ENCODE measurements at regions not wholly inside any gene's neighbourhood (a gene's known extent, or its start where the extent isn't known, plus 50 kb on each side); places are given as distances from the start of the nearest gene placed in this dataset.
"Not testable (repeated sequence)": the region's sequence is repeated elsewhere in the genome, so short reads cannot be mapped to it uniquely, and the experiment has no call there.

GRCh38 chr2:187679454-187679853, 125.2 kb upstream of the TFPI start:
- DNase-seq (ENCODE audit: low read depth in 2 of 2), result no peak

DNA sequence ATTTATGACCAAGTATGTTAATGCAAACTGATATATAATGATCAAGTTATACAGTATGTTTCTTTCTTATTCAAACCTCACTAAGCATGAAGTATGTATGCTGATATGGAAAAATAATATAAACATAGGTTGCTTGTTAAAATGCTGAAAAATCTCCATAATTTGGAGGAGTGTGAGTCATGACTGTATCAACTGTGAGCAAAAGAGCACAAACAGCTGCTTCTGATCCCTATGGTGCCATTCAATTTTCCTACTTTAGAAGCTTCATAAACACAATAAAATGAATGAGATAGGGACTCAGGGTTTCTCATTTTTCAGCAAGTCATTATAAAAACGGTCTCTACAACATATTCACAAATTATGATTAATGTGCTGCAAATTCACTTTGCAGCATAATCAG, 129.9 kb upstream of the TFPI start:
- DNase-seq (ENCODE audit: low read depth in 2 of 2), result no peak

DNA sequence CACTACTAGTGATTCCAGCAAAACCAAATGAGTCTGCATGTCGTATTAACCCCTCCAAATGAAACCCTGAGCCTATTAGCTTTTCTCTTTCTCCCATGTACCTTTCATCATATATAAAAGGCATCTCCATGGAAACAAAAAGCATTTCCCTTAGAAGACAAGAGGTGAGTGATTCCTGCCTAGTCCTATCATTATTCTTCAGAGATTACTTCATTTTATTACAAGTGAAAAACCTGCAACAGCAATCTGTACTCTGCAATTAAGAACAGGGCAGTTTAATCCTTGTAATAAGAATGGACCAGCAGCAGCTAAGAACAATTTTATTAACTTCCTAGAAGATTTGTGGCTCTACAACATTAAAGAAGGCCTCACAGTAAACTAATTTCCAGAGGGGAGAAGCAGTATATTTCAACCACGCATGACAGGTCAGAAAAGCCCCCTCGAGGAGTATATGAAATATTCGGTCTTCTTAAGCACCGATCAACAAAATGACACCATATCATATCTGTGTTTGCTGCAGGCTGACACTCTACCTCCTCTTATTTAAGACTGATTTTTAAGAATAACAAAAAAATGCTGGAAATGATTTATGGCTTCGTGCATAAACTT, 132.3 kb upstream of the TFPI start:
- no peak for DNase-seq (ENCODE audit: low read depth in 2 of 2)

DNA sequence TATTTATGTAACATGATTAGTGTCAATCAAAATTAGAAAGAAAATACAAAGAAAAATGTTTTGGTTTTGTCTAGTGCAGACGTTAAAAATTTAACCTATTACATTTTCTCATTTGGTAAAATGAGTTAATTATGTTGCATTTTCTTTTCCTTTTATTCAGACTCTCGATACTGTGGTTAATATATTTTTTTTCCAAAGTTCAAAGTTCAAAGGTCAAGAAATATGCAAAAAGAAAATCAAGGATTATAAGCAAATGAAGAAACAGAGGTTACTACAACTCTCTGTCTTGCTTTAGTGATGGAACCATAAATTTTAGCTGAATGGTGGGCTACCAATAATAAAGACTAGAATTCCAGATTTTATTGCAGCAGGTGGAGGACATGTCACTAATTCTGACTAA, 133.3 kb upstream of the TFPI start:
- no peak for DNase-seq (ENCODE audit: low read depth in 2 of 2)

GRCh38 chr2:187689372-187689771, 135.1 kb upstream of the TFPI start:
- peak in 1 of 2 donors; percentile 18 for DNase-seq (ENCODE audit: low read depth in 2 of 2)

- DNase-seq (ENCODE audit: low read depth in 2 of 2), result no peak
Measured at GRCh38 chr2:187693923-187694322, 139.7 kb upstream of the TFPI start.

- DNase-seq (ENCODE audit: low read depth in 2 of 2), result not testable (repeated sequence)
Measured at GRCh38 chr2:187696644-187697043, 142.4 kb upstream of the TFPI start.

DNA sequence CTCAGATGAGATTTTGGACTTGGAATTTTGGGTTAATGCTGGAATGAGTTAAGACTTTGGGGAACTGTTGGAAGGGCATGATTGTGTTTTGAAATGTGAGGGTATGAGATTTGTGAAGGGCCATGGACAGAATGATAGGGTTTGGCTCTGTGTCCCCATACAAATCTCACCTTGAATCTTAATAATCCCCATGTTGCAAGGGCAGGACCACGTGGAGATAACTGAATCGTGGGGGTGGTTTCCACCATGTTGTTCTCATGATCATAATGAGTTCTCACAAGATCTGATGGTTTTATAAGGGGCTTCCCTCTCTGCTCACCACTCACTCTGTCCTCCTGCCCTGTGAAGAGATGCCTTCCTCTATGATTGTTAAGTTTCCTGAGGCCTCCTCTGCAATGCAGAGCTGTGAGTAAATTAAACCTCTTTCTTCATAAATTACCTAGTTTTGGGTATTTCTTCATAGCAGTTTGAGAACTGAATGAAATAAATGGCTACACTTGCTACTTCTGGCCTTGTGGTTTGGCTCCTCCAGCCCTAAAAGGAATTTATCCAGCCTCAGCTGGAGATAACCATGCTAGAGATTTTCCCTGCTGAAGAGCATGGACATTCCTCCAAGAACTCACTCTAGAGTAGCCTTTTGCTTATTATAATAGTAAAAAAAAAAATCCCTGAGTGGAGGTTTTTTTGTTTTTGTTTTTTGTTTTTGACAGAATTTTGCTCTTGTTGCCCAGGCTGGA, 144.3 kb upstream of the TFPI start:
- DNase-seq (ENCODE audit: low read depth in 2 of 2), result no peak

- no peak for DNase-seq (ENCODE audit: low read depth in 2 of 2)
Measured at GRCh38 chr2:187702157-187702556, 147.9 kb upstream of the TFPI start.

GRCh38 chr2:187708272-187708671, 154.0 kb upstream of the TFPI start:
- no peak for DNase-seq (ENCODE audit: low read depth in 2 of 2)

GRCh38 chr2:187709065-187709464, 154.8 kb upstream of the TFPI start:
- DNase-seq (ENCODE audit: low read depth in 2 of 2), result peak in 1 of 2 donors; percentile 50

- no peak for DNase-seq (ENCODE audit: low read depth in 2 of 2)
Measured at GRCh38 chr2:187710791-187711521, 156.7 kb upstream of the TFPI start.

DNA sequence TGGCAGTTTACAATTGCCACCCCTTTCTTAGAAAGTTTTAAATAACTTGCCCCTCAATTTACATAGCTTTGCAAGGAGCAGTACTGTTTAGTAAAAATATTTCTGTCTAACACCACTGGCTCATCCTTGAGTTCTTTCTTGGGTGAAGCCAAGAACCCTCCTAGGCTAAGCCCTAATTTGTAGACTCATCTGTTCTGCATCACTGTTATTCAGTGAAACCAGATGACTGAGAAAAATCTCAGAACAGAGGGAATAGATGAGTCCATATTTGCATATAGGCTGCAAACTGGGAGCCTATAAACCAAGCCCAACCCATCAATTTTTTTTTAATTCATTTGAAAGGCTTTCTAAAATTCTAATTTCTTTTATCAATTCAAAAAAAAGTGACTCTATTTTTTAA, 161.4 kb upstream of the TFPI start:
- DNase-seq (ENCODE audit: low read depth in 2 of 2), result no peak

GRCh38 chr2:187716301-187716700, 162.1 kb upstream of the TFPI start:
- no peak for DNase-seq (ENCODE audit: low read depth in 2 of 2)

- DNase-seq (ENCODE audit: low read depth in 2 of 2), result no peak
Measured at GRCh38 chr2:187718092-187718491, 163.9 kb upstream of the TFPI start.

GRCh38 chr2:187719510-187719909, 165.3 kb upstream of the TFPI start:
- DNase-seq (ENCODE audit: low read depth in 2 of 2), result no peak

GRCh38 chr2:187748958-187749357, 194.7 kb upstream of the TFPI start:
- no peak for DNase-seq (ENCODE audit: low read depth in 2 of 2)

- DNase-seq (ENCODE audit: low read depth in 2 of 2), result no peak
Measured at GRCh38 chr2:187749804-187750431, 195.7 kb upstream of the TFPI start.

DNA sequence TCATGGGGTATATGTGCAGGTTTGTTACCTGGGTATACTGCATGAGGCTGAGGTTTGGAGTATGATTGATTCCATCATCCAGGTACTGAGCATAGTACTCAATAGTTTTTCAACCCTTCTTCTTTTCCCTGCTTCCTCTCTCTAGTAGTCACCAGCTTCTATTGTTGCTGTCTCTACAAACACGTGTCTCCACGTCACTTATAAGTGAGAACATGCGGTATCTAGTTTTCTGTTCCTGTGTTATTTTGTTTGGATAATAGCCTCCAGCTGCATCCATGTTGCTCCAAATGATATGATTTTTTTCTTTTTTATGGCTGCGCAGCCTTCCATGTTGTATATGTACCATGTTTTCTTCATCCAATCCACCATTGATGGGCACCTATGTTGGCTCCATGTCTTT, 214.8 kb upstream of the TFPI start:
- no peak for DNase-seq (ENCODE audit: low read depth in 2 of 2)

DNA sequence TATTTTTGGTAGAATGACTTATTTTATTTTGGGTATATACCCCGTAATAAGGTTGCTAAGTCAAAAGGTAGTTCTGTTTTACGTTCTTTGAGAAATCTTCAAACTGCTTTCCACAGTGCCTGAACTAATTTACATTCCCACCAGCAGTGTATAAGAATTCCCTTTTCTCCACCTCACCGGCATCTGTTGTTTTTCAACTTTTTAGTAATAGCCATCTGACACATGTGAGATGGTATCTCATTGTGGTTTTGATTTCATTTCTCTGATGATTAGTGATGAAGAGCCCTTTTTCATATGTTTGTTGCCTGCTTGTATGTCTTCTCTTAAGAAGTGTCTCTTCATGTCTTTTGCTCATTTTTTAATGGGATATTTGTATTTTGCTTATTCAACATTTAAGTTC, 215.2 kb upstream of the TFPI start:
- DNase-seq (ENCODE audit: low read depth in 2 of 2), result no peak

DNA sequence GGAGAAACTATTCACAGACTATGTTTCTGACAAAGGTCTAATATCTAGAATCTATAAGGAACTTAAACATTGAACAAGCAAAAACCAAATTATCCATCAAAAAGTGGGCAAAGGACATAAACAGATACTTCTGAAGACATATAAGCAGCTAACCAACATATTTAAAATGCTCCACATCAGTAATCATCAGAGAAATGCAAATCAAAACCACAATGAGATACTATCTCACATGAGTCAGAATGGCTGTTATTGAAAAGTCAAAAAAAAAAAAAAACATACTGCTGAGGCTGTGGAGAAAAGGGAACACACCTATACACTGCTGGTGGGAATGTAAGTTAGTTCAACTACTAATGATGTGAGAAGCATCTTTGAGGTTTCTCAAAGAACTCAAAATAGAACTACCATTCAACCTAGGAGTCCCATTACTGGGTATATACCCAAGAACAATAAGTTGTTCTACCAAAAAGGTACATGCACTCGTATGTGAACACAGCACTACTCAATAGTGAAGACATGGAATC, 220.4 kb upstream of the TFPI start:
- DNase-seq (ENCODE audit: low read depth in 2 of 2), result peak in 1 of 2 donors; percentile 12

- no peak for DNase-seq (ENCODE audit: low read depth in 2 of 2)
Measured at GRCh38 chr2:187775196-187775595, 221.0 kb upstream of the TFPI start.
